ENCODE measurements at regions not wholly inside any gene's neighbourhood (a gene's known extent, or its start where the extent isn't known, plus 50 kb on each side); places are given as distances from the start of the nearest gene placed in this dataset.

- no peak overlapping the region for H3K9ac ChIP-seq (ENCODE audit: insufficient read length, low read depth)
- TF ChIP-seq SUZ12 (IDR thresholded peaks at IDR 0.05; ENCODE audit: extremely low read depth, insufficient read depth, insufficient read length) (no peak), YY1 (IDR thresholded peaks at IDR 0.05; ENCODE audit: insufficient read depth, insufficient read length) (no peak), ZNF274 (IDR thresholded peaks at IDR 0.05; ENCODE audit: low read depth, low read length) (no peak)
Observed at GRCh38 chr13:87889254-87889653, 218.1 kb downstream of the SLITRK5 start.

GRCh38 chr13:87893186-87893585 is 222.0 kb downstream of the SLITRK5 start:
- no peaks in the 10 kb centered on the region for H3K27me3 ChIP-seq (ENCODE audit: insufficient read depth, insufficient read length)
- no peak overlapping the region for H3K9ac ChIP-seq (ENCODE audit: insufficient read length, low read depth)
- H3K4me1 ChIP-seq (ENCODE audit: insufficient read depth, insufficient read length) = no peaks in the 10 kb centered on the region
- no peaks in the 10 kb centered on the region for H3K9me3 ChIP-seq (ENCODE audit: insufficient read depth, low read length)
- no peaks in the 10 kb centered on the region for H3K36me3 ChIP-seq (ENCODE audit: insufficient read depth, insufficient read length, low read length)
- TF ChIP-seq ZNF274 (IDR thresholded peaks at IDR 0.05; ENCODE audit: low read depth, low read length) (no peak), YY1 (IDR thresholded peaks at IDR 0.05; ENCODE audit: insufficient read depth, insufficient read length) (no peak), SUZ12 (IDR thresholded peaks at IDR 0.05; ENCODE audit: extremely low read depth, insufficient read depth, insufficient read length) (no peak)
- no peak overlapping the region for H3K4me3 ChIP-seq (ENCODE audit: insufficient read length, low read depth)
- no peak for DNase-seq (ENCODE audit: low read depth, low spot score)

More at GRCh38 chr13:87889254-87889653, 218.1 kb downstream of the SLITRK5 start:
- Histone ChIP-seq H3K4me3 (ENCODE audit: insufficient read length, low read depth) (no peak overlapping the region), H3K9me3 (ENCODE audit: insufficient read depth, low read length) (no peaks in the 10 kb centered on the region), H3K27me3 (ENCODE audit: insufficient read depth, insufficient read length) (no peaks in the 10 kb centered on the region), H3K36me3 (ENCODE audit: insufficient read depth, insufficient read length, low read length) (no peaks in the 10 kb centered on the region), H3K4me1 (ENCODE audit: insufficient read depth, insufficient read length) (no peaks in the 10 kb centered on the region)
- no peak for DNase-seq (ENCODE audit: low read depth, low spot score)

- DNase-seq (ENCODE audit: low read depth, low spot score) = no peak
- H3K27me3 ChIP-seq (ENCODE audit: insufficient read depth, insufficient read length) = no peaks in the 10 kb centered on the region
- no peaks in the 10 kb centered on the region for H3K9me3 ChIP-seq (ENCODE audit: insufficient read depth, low read length)
- H3K9ac ChIP-seq (ENCODE audit: insufficient read length, low read depth) = no peak overlapping the region
- no peak overlapping the region for H3K4me3 ChIP-seq (ENCODE audit: insufficient read length, low read depth)
- H3K36me3 ChIP-seq (ENCODE audit: insufficient read depth, insufficient read length, low read length) = no peaks in the 10 kb centered on the region
- H3K4me1 ChIP-seq (ENCODE audit: insufficient read depth, insufficient read length) = no peaks in the 10 kb centered on the region
- no peak for TF ChIP-seq YY1 (IDR thresholded peaks at IDR 0.05; ENCODE audit: insufficient read depth, insufficient read length)
- no peak for TF ChIP-seq SUZ12 (IDR thresholded peaks at IDR 0.05; ENCODE audit: extremely low read depth, insufficient read depth, insufficient read length)
- TF ChIP-seq ZNF274 (IDR thresholded peaks at IDR 0.05; ENCODE audit: low read depth, low read length) = no peak
Observed at GRCh38 chr13:87894059-87894458, 222.9 kb downstream of the SLITRK5 start.

GRCh38 chr13:87903553-87903952 is 232.4 kb downstream of the SLITRK5 start:
- Histone ChIP-seq H3K9ac (ENCODE audit: insufficient read length, low read depth) (no peak overlapping the region), H3K27me3 (ENCODE audit: insufficient read depth, insufficient read length) (no peaks in the 10 kb centered on the region), H3K4me1 (ENCODE audit: insufficient read depth, insufficient read length) (no peaks in the 10 kb centered on the region), H3K36me3 (ENCODE audit: insufficient read depth, insufficient read length, low read length) (no peaks in the 10 kb centered on the region), H3K9me3 (ENCODE audit: insufficient read depth, low read length) (no peaks in the 10 kb centered on the region), H3K4me3 (ENCODE audit: insufficient read length, low read depth) (no peak overlapping the region)
- no peak for TF ChIP-seq ZNF274 (IDR thresholded peaks at IDR 0.05; ENCODE audit: low read depth, low read length)
- TF ChIP-seq YY1 (IDR thresholded peaks at IDR 0.05; ENCODE audit: insufficient read depth, insufficient read length) = no peak
- no peak for TF ChIP-seq SUZ12 (IDR thresholded peaks at IDR 0.05; ENCODE audit: extremely low read depth, insufficient read depth, insufficient read length)
- no peak for DNase-seq (ENCODE audit: low read depth, low spot score)

- Histone ChIP-seq H3K9me3 (ENCODE audit: insufficient read depth, low read length) (no peaks in the 10 kb centered on the region), H3K27me3 (ENCODE audit: insufficient read depth, insufficient read length) (no peaks in the 10 kb centered on the region), H3K36me3 (ENCODE audit: insufficient read depth, insufficient read length, low read length) (no peaks in the 10 kb centered on the region), H3K4me1 (ENCODE audit: insufficient read depth, insufficient read length) (no peaks in the 10 kb centered on the region), H3K9ac (ENCODE audit: insufficient read length, low read depth) (no peak overlapping the region), H3K4me3 (ENCODE audit: insufficient read length, low read depth) (no peak overlapping the region)
- DNase-seq (ENCODE audit: low read depth, low spot score) = no peak
- TF ChIP-seq YY1 (IDR thresholded peaks at IDR 0.05; ENCODE audit: insufficient read depth, insufficient read length) (no peak), SUZ12 (IDR thresholded peaks at IDR 0.05; ENCODE audit: extremely low read depth, insufficient read depth, insufficient read length) (no peak), ZNF274 (IDR thresholded peaks at IDR 0.05; ENCODE audit: low read depth, low read length) (no peak)
Observed at GRCh38 chr13:87906411-87906810, 235.2 kb downstream of the SLITRK5 start.

GRCh38 chr13:87907202-87907601 is 236.0 kb downstream of the SLITRK5 start:
- DNase-seq (ENCODE audit: low read depth, low spot score) = no peak
- no peaks in the 10 kb centered on the region for H3K27me3 ChIP-seq (ENCODE audit: insufficient read depth, insufficient read length)
- no peaks in the 10 kb centered on the region for H3K36me3 ChIP-seq (ENCODE audit: insufficient read depth, insufficient read length, low read length)
- no peak overlapping the region for H3K9ac ChIP-seq (ENCODE audit: insufficient read length, low read depth)
- no peak for TF ChIP-seq YY1 (IDR thresholded peaks at IDR 0.05; ENCODE audit: insufficient read depth, insufficient read length)
- TF ChIP-seq ZNF274 (IDR thresholded peaks at IDR 0.05; ENCODE audit: low read depth, low read length) = no peak
- no peak for TF ChIP-seq SUZ12 (IDR thresholded peaks at IDR 0.05; ENCODE audit: extremely low read depth, insufficient read depth, insufficient read length)
- H3K9me3 ChIP-seq (ENCODE audit: insufficient read depth, low read length) = no peaks in the 10 kb centered on the region
- no peaks in the 10 kb centered on the region for H3K4me1 ChIP-seq (ENCODE audit: insufficient read depth, insufficient read length)
- no peak overlapping the region for H3K4me3 ChIP-seq (ENCODE audit: insufficient read length, low read depth)

- no peaks in the 10 kb centered on the region for H3K9me3 ChIP-seq (ENCODE audit: insufficient read depth, low read length)
- DNase-seq (ENCODE audit: low read depth, low spot score) = peak; percentile 0
- H3K4me3 ChIP-seq (ENCODE audit: insufficient read length, low read depth) = no peak overlapping the region
- H3K9ac ChIP-seq (ENCODE audit: insufficient read length, low read depth) = no peak overlapping the region
- H3K4me1 ChIP-seq (ENCODE audit: insufficient read depth, insufficient read length) = no peaks in the 10 kb centered on the region
- no peaks in the 10 kb centered on the region for H3K36me3 ChIP-seq (ENCODE audit: insufficient read depth, insufficient read length, low read length)
- TF ChIP-seq ZNF274 (IDR thresholded peaks at IDR 0.05; ENCODE audit: low read depth, low read length) (no peak), YY1 (IDR thresholded peaks at IDR 0.05; ENCODE audit: insufficient read depth, insufficient read length) (no peak), SUZ12 (IDR thresholded peaks at IDR 0.05; ENCODE audit: extremely low read depth, insufficient read depth, insufficient read length) (no peak)
- H3K27me3 ChIP-seq (ENCODE audit: insufficient read depth, insufficient read length) = no peaks in the 10 kb centered on the region
Observed at GRCh38 chr13:87919956-87920355, 248.8 kb downstream of the SLITRK5 start.
